H9 (cell line): ENCODE measurements at regions not wholly inside any gene's neighbourhood (a gene's known extent, or its start where the extent isn't known, plus 50 kb on each side); places are given as distances from the start of the nearest gene placed in this dataset.

Experiments used
- DNase-seq: peaks from one replicate; pipeline ENCODE4 v3.0.0-alpha.2; 2017
- H2AFZ ChIP-seq: one replicate; pipeline ENCODE4 v1.6.1; 2013; ENCODE audit warnings: mild to moderate bottlenecking, low read length, control low read depth, moderate library complexity
- H2AK5ac ChIP-seq: 2 replicates; pipeline ENCODE4 v1.6.1; 2013; ENCODE audit warnings: low read length, control low read depth, mixed read lengths; ENCODE audit not compliant: insufficient read length
- H2BK120ac ChIP-seq: one replicate; pipeline ENCODE4 v1.6.1; 2013; ENCODE audit warnings: low read depth, mild to moderate bottlenecking, low read length, control low read depth, inconsistent platforms; ENCODE audit not compliant: poor library complexity, severe bottlenecking
- H2BK12ac ChIP-seq: 2 replicates; pipeline ENCODE4 v1.6.1; 2013; ENCODE audit warnings: low read length, control low read depth, mixed read lengths, low read depth; ENCODE audit not compliant: insufficient read length
- H2BK15ac ChIP-seq: 2 replicates; pipeline ENCODE4 v1.6.1; 2013; ENCODE audit warnings: low read depth, low read length, control low read depth
- H2BK20ac ChIP-seq: one replicate; pipeline ENCODE4 v1.6.1; 2013; ENCODE audit warnings: low read depth, mild to moderate bottlenecking, low read length, control low read depth, inconsistent platforms; ENCODE audit not compliant: poor library complexity, severe bottlenecking
- H2BK5ac ChIP-seq: 2 replicates; pipeline ENCODE4 v1.6.1; 2013; ENCODE audit warnings: low read length, control low read depth, mixed read lengths; ENCODE audit not compliant: insufficient read length
- H3K14ac ChIP-seq: 2 replicates; pipeline ENCODE4 v1.6.1; 2013; ENCODE audit warnings: low read length, control low read depth; ENCODE audit not compliant: insufficient read depth
- H3K18ac ChIP-seq: 2 replicates; pipeline ENCODE4 v1.6.1; 2013; ENCODE audit warnings: low read depth, mild to moderate bottlenecking, mixed read lengths, low read length, control low read depth; ENCODE audit not compliant: insufficient read length
- H3K23ac ChIP-seq: 2 replicates; pipeline ENCODE4 v1.6.1; 2013; ENCODE audit warnings: low read length, control low read depth, mixed read lengths, low read depth; ENCODE audit not compliant: insufficient read length
- H3K23me2 ChIP-seq: 2 replicates; pipeline ENCODE4 v1.6.1; 2013; ENCODE audit warnings: low read depth, mild to moderate bottlenecking, mixed read lengths, low read length, control low read depth; ENCODE audit not compliant: insufficient read length, poor library complexity, severe bottlenecking
- H3K27ac ChIP-seq: 2 replicates; pipeline ENCODE4 v1.5.1; 2013; ENCODE audit warnings: low read length, control low read depth, mixed read lengths, low read depth; ENCODE audit not compliant: insufficient read length
- H3K27me3 ChIP-seq: 2 replicates; pipeline ENCODE4 v1.6.1; 2013; ENCODE audit warnings: low read length, control low read depth, inconsistent platforms; ENCODE audit not compliant: insufficient read depth
- H3K4ac ChIP-seq: 2 replicates; pipeline ENCODE4 v1.6.1; 2013; ENCODE audit warnings: low read depth, mild to moderate bottlenecking, control low read depth, inconsistent platforms, low read length, moderate library complexity
- H3K4me1 ChIP-seq: 2 replicates; pipeline ENCODE4 v1.6.1; 2013; ENCODE audit warnings: low read length, control low read depth, inconsistent platforms; ENCODE audit not compliant: insufficient read depth
- H3K4me2 ChIP-seq: 2 replicates; pipeline ENCODE4 v1.6.1; 2013; ENCODE audit warnings: low read length, control low read depth, mixed read lengths; ENCODE audit not compliant: insufficient read length, insufficient read depth
- H3K56ac ChIP-seq: 2 replicates; pipeline ENCODE4 v1.6.1; 2013; ENCODE audit warnings: low read depth, mild to moderate bottlenecking, mixed read lengths, low read length, control low read depth; ENCODE audit not compliant: insufficient read length
- H3K79me1 ChIP-seq: 2 replicates; pipeline ENCODE4 v1.6.1; 2013; ENCODE audit warnings: low read depth, mild to moderate bottlenecking, moderate library complexity, low read length, control low read depth, inconsistent platforms; ENCODE audit not compliant: insufficient read depth, poor library complexity, severe bottlenecking
- H3K79me2 ChIP-seq: 2 replicates; pipeline ENCODE4 v1.6.1; 2013; ENCODE audit warnings: low read length, control low read depth, inconsistent platforms; ENCODE audit not compliant: insufficient read depth
- H3K9ac ChIP-seq: 2 replicates; pipeline ENCODE4 v1.6.1; 2013; ENCODE audit warnings: low read length, control low read depth, mixed read lengths; ENCODE audit not compliant: insufficient read length; ENCODE audit errors: extremely low read depth
- H3K9me3 ChIP-seq: one replicate; pipeline ENCODE4 v1.6.1; 2013; ENCODE audit warnings: low read depth, low read length, inconsistent platforms; ENCODE audit not compliant: control insufficient read depth
- H3T11ph ChIP-seq: one replicate; pipeline ENCODE4 v1.6.1; 2013; ENCODE audit warnings: mild to moderate bottlenecking, low read length, control low read depth, inconsistent platforms
- H4K20me1 ChIP-seq: one replicate; pipeline ENCODE4 v1.6.1; 2013; ENCODE audit not compliant: control insufficient read depth, insufficient read length, insufficient read depth
- H4K5ac ChIP-seq: 2 replicates; pipeline ENCODE4 v1.6.1; 2013; ENCODE audit warnings: low read depth, mild to moderate bottlenecking, mixed read lengths, low read length, control low read depth; ENCODE audit not compliant: insufficient read length
- H4K8ac ChIP-seq: replicated peaks from 2 replicates; pipeline ENCODE4 v1.6.1; 2013; ENCODE audit warnings: low read length, control low read depth, mixed read lengths, low read depth; ENCODE audit not compliant: insufficient read length
- H4K91ac ChIP-seq: 2 replicates; pipeline ENCODE4 v1.6.1; 2013; ENCODE audit warnings: low read depth, mild to moderate bottlenecking, moderate library complexity, mixed read lengths, low read length, control low read depth; ENCODE audit not compliant: insufficient read length
- H3K27ac Mint-ChIP-seq, 3 experiments: 2 replicates in 2 of 3; 3 replicates in 1 of 3; pipeline ENCODE4 v1.8.0; 2020 to 2021; ENCODE audit warnings: mixed read lengths in 3 of 3, mild to moderate bottlenecking in 1 of 3, moderate library complexity in 1 of 3
- H3K27me3 Mint-ChIP-seq: 2 replicates; pipeline ENCODE4 v1.8.0; 2021; ENCODE audit warnings: low read depth, mild to moderate bottlenecking, moderate library complexity, mixed read lengths
- H3K36me3 Mint-ChIP-seq, 3 experiments: 2 replicates in 2 of 3; 3 replicates in 1 of 3; pipeline ENCODE4 v1.8.0; 2020 to 2021; ENCODE audit warnings: low read depth in 3 of 3, mixed read lengths in 3 of 3; ENCODE audit not compliant: insufficient read depth in 1 of 3
- H3K4me1 Mint-ChIP-seq, 2 experiments: 2 replicates each; pipeline ENCODE4 v1.8.0; 2020; ENCODE audit warnings: mixed read lengths in 2 of 2
- H3K4me3 Mint-ChIP-seq, 2 experiments: 2 replicates in 1 of 2; 3 replicates in 1 of 2; pipeline ENCODE4 v1.8.0; 2020 to 2021; ENCODE audit warnings: mild to moderate bottlenecking in 2 of 2, mixed read lengths in 2 of 2, moderate library complexity in 1 of 2
- H3K9me3 Mint-ChIP-seq, 2 experiments: 2 replicates in 1 of 2; 3 replicates in 1 of 2; pipeline ENCODE4 v1.8.0; 2020; ENCODE audit warnings: mild to moderate bottlenecking in 2 of 2, mixed read lengths in 2 of 2, moderate library complexity in 1 of 2
- WGBS: extraction: QIAGEN DNeasy Blood & Tissue Kit; methylation state at CpG from one replicate; pipeline ENCODE4 v1.1.7; 2013; ENCODE audit warnings: missing lambda C conversion rate, low lambda C conversion rate, mixed read lengths; ENCODE audit not compliant: insufficient read length; ENCODE audit errors: extremely low coverage; 5-methylcytosine and 5-hydroxymethylcytosine counted together
- TF ChIP-seq, protein P1 (sequence below): fragments of 200-600 bp; sonication (generic); conservative IDR thresholded peaks from 3 replicates; pipeline ENCODE4 v1.8.0; 2021; ENCODE audit warnings: antibody characterized with exemption, mild to moderate bottlenecking

DNA sequence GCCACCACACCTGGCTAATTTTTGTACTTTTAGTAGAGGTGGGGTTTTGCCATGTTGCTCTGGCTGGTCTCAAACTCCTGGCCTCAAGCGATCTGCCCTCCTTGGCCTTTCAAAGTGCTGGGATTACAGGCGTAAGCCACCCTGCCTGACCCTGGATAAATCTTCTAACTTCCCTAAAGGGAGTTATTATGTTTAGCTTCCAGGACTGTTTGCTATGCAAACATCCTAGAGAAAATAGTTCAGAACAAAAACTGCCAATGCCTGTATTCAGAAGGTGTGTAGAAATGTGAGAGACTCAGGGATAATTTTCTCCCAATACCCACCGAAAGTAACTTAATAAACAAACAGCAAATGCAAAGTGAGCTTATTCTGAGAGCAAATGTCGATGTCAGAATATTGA lies 301.2 kb downstream of the TGFB2 start:
- Histone ChIP-seq H2AK5ac (no peak overlapping the region), H3K56ac (no peak overlapping the region), H4K20me1 (no peaks in the 10 kb centered on the region), H2BK20ac (no peak overlapping the region), H4K8ac (no peak overlapping the region), H3K79me2 (no peaks in the 10 kb centered on the region), H3K4ac (no peak overlapping the region), H3K27me3 (no peaks in the 10 kb centered on the region), H3K9me3 (no peaks in the 10 kb centered on the region), H3K79me1 (no peaks in the 10 kb centered on the region), H2BK120ac (no peak overlapping the region), H3K23me2 (no peaks in the 10 kb centered on the region), H3K23ac (no peak overlapping the region), H2BK12ac (no peak overlapping the region), H2BK5ac (no peak overlapping the region), H3K4me1 (no peaks in the 10 kb centered on the region), H3K14ac (no peak overlapping the region), H3K27ac (no peak overlapping the region), H3K9ac (no peak overlapping the region), H4K91ac (no peak overlapping the region), H3K18ac (no peak overlapping the region), H2BK15ac (no peak overlapping the region), H4K5ac (no peak overlapping the region), H3K4me2 (no peak overlapping the region), H3T11ph (no peak overlapping the region), H2AFZ (no peak overlapping the region)
- Mint-ChIP-seq H3K27me3 (no peaks in the 10 kb centered on the region), H3K4me1 (peaks cover 0 to 4% of the 10 kb centered on the region in 2 experiments; a peak in 1 of 4 replicates), H3K9me3 (peaks cover 0 to 3% of the 10 kb centered on the region in 2 experiments; a peak in 2 of 5 replicates), H3K4me3 (no peak overlapping the region), H3K36me3 (no peaks in the 10 kb centered on the region), H3K27ac (no peak overlapping the region)
- TF ChIP-seq, protein P1, sequence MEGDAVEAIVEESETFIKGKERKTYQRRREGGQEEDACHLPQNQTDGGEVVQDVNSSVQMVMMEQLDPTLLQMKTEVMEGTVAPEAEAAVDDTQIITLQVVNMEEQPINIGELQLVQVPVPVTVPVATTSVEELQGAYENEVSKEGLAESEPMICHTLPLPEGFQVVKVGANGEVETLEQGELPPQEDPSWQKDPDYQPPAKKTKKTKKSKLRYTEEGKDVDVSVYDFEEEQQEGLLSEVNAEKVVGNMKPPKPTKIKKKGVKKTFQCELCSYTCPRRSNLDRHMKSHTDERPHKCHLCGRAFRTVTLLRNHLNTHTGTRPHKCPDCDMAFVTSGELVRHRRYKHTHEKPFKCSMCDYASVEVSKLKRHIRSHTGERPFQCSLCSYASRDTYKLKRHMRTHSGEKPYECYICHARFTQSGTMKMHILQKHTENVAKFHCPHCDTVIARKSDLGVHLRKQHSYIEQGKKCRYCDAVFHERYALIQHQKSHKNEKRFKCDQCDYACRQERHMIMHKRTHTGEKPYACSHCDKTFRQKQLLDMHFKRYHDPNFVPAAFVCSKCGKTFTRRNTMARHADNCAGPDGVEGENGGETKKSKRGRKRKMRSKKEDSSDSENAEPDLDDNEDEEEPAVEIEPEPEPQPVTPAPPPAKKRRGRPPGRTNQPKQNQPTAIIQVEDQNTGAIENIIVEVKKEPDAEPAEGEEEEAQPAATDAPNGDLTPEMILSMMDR = no peak
- WGBS = no CpG with 5 or more reads among the region's 4 CpGs
- DNase-seq = no peak
